Lower leg skin (tissue), 4 donors: ENCODE measurements at regions not wholly inside any gene's neighbourhood (a gene's known extent, or its start where the extent isn't known, plus 50 kb on each side); places are given as distances from the start of the nearest gene placed in this dataset.

Experiments used
- DNase-seq, 2 donors: peaks; one replicate each; pipeline ENCODE4 v3.0.0-alpha.2; 2019; ENCODE audit warnings: low spot score in 2 of 2
- H3K4me3 ChIP-seq: fragments of 200-600 bp; sonication (generic); 2 replicates; pipeline ENCODE4 v1.5.1; 2017; ENCODE audit warnings: mild to moderate bottlenecking, low read depth; ENCODE audit not compliant: poor library complexity, severe bottlenecking
- POLR2A ChIP-seq, 2 donors: fragments of 450-650 bp; IDR thresholded peaks; one replicate each; pipeline ENCODE4 v1.6.1; 2016 to 2017; ENCODE audit warnings: antibody characterized with exemption in 2 of 2, mild to moderate bottlenecking in 1 of 2, moderate library complexity in 1 of 2
- WGBS, 2 donors: methylation state at CpG; one replicate each; pipeline ENCODE4 v1.1.5; 2018; 5-methylcytosine and 5-hydroxymethylcytosine counted together
- intact Hi-C: fragments of 100-400 bp; cut with DNase I; formaldehyde crosslinking; loops from one replicate; pipeline ENCODE4 v1.15.0; 2023; ENCODE audit warnings: low total_unique reads
- TF ChIP-seq, protein P1 (sequence below), 3 donors: fragments of 450-650 bp; IDR thresholded peaks; one replicate each; pipeline ENCODE4 v1.5.1; 2016; ENCODE audit warnings: antibody characterized with exemption in 3 of 3, mild to moderate bottlenecking in 3 of 3, moderate library complexity in 2 of 3

DNA sequence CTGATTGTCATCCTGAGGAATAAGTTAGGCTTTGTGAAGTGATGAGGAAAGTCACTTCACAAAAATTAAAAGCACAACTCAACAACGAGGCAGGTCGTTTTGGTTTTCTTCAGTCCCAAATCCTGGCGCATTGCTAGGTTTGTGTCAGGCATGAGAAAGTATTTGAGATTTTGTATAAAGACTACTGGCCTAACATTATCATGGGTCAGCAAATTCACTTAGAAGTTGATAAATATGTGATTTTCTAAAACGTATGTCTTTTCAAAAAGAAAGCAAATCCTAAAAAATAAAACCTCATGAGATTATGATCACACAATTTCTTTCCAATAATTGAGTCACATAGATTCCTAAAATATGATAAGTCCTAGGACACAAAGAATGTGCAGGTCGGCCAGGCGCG lies 395.8 kb upstream of the RORA start:
- no peak for DNase-seq
- intact Hi-C loops = no loop called here

DNA sequence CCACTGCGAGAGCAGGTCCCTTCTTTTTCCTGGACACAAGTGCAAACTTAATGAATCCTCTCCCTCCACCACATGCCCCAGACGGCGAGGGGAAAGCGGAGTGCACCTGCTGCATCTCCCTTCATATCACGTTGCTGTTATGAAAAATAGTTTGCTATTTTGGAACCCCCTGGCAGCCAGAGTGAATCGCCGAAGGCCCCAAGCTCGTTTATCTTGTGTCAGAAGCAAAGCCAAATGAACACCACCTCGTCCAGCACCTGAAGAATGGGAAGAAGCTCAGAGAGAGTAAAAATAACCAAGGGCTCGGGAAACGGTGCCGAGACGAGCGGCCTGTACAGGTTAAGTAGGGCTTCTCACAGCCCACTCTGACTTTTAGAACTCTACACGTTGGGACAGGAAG lies 394.6 kb upstream of the RORA start:
- DNase-seq = no peak
- TF ChIP-seq, protein P1, sequence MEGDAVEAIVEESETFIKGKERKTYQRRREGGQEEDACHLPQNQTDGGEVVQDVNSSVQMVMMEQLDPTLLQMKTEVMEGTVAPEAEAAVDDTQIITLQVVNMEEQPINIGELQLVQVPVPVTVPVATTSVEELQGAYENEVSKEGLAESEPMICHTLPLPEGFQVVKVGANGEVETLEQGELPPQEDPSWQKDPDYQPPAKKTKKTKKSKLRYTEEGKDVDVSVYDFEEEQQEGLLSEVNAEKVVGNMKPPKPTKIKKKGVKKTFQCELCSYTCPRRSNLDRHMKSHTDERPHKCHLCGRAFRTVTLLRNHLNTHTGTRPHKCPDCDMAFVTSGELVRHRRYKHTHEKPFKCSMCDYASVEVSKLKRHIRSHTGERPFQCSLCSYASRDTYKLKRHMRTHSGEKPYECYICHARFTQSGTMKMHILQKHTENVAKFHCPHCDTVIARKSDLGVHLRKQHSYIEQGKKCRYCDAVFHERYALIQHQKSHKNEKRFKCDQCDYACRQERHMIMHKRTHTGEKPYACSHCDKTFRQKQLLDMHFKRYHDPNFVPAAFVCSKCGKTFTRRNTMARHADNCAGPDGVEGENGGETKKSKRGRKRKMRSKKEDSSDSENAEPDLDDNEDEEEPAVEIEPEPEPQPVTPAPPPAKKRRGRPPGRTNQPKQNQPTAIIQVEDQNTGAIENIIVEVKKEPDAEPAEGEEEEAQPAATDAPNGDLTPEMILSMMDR (IDR thresholded peaks at IDR 0.05) = no peak
- TF ChIP-seq POLR2A (IDR thresholded peaks at IDR 0.05) = no peak
- H3K4me3 ChIP-seq = no peak overlapping the region
- 63 to 67% methylated on average over 15 of the region's 15 CpGs for WGBS, 2 donors
- intact Hi-C loops = no loop called here

More for the DNA sequence above, 395.8 kb upstream of the RORA start:
- WGBS, 2 donors = 91% methylated on average over 7 of the region's 7 CpGs
- no peak overlapping the region for H3K4me3 ChIP-seq
- no peak for TF ChIP-seq POLR2A (IDR thresholded peaks at IDR 0.05)
- TF ChIP-seq, protein P1 (IDR thresholded peaks at IDR 0.05) = no peak

DNA sequence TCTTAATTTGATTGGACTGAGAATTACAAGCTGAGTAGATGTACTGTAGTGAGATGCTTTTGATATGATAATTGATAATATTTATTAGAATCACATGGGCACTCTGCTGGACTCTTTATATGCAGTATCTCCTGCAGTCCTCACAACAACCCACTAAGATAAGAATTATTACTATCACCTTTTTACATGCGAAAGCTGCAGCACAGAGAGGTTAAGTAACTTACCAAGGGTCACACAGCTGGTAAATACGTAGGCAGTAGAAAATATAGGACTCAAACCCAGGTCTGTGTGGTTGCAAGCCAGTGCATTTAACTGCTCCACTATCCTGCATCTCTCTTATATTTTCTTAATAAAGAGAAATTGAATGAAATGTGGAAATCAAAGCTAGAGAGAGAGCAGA lies 392.8 kb upstream of the RORA start:
- 91 to 92% methylated on average over 2 of the region's 2 CpGs for WGBS, 2 donors
- no peak for DNase-seq
- H3K4me3 ChIP-seq = no peak overlapping the region
- TF ChIP-seq POLR2A (IDR thresholded peaks at IDR 0.05) = no peak
- TF ChIP-seq, protein P1 (IDR thresholded peaks at IDR 0.05) = no peak
- intact Hi-C loops = no loop called here

DNA sequence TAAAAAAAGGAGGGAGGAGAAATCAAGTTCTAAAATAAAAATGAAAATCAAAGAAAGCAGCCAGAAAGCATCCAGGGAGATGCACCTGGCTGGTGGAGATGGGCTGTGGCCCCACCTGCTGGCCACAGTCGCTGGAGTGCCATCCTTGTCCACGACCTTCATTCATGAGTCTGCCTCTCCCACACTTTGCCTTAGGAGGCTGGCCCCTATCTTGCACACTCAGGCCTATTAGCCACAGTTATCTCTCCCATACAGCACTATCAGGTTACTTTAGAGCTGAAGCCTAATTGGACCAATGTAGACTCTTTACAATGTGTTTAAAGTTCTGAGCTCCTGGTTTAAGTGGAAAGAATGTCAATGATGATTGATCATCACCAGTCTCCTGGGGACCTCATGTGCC lies 392.0 kb upstream of the RORA start:
- 5 to 13% methylated on average over 2 of the region's 2 CpGs for WGBS, 2 donors
- no peak overlapping the region for H3K4me3 ChIP-seq
- no peak for TF ChIP-seq POLR2A (IDR thresholded peaks at IDR 0.05)
- TF ChIP-seq, protein P1 (IDR thresholded peaks at IDR 0.05) = no peak
- no peak for DNase-seq
- intact Hi-C loops = no loop called here

- WGBS, 2 donors = 89 to 90% methylated on average over 2 of the region's 2 CpGs
Observed at GRCh38 chr15:61620151-61620550, 391.0 kb upstream of the RORA start.

DNA sequence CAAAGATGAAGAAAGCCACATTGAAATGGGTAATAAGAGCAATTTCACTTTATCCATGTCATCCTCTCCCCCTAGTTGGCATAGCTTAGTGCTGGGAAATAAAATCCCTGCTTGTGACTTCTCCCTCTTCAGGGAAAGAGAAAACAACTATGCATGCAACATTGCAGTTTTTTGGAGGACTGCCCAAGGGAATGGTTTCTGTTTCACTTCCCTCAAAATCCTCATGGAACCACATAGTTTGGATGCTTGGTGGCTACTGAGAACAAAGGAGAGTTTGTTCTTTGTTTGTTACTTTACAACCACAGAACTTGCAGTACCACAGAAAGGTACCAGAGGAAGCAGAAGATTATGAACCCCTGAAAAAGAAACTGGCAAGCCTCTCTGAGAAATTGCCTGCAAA lies 384.6 kb upstream of the RORA start:
- no peak overlapping the region for H3K4me3 ChIP-seq
- TF ChIP-seq, protein P1 (IDR thresholded peaks at IDR 0.05) = no peak
- no peak for TF ChIP-seq POLR2A (IDR thresholded peaks at IDR 0.05)
- DNase-seq = no peak
- intact Hi-C loops = no loop called here

More at GRCh38 chr15:61620151-61620550, 391.0 kb upstream of the RORA start:
- H3K4me3 ChIP-seq = no peak overlapping the region
- TF ChIP-seq, protein P1 (IDR thresholded peaks at IDR 0.05) = no peak
- no peak for TF ChIP-seq POLR2A (IDR thresholded peaks at IDR 0.05)
- DNase-seq = no peak
- intact Hi-C loops = no loop called here
